ENCODE measurements at regions not wholly inside any gene's neighbourhood (a gene's known extent, or its start where the extent isn't known, plus 50 kb on each side); places are given as distances from the start of the nearest gene placed in this dataset.
"Not testable (repeated sequence)": the region's sequence is repeated elsewhere in the genome, so short reads cannot be mapped to it uniquely, and the experiment has no call there.

GRCh38 chr5:97560599-97560993 is 377.5 kb upstream of the RIOK2 start:
- H3K36me3 Mint-ChIP-seq (ENCODE audit: low read depth) = no peaks in the 10 kb centered on the region
- no peaks in the 10 kb centered on the region for H3K9me3 Mint-ChIP-seq (ENCODE audit: low read depth)
- ATAC-seq = no peak
- H3K4me1 Mint-ChIP-seq = no peaks in the 10 kb centered on the region
- DNase-seq = no peak
- intact Hi-C loops (cut with DNase I, micrococcal nuclease) = no loop called here
- POLR2A ChIA-PET = no interaction called here
- no peak overlapping the region for H3K4me3 Mint-ChIP-seq
- H3K27me3 Mint-ChIP-seq = peaks cover 5% of the 10 kb centered on the region
- CTCF ChIA-PET = interaction anchor here (0.7 to 1.4 kb wide), 2 partner anchors 27 to 63 kb away, joined by 4 to 5 read pairs; no protein-coding TSS in a partner anchor
- no peak overlapping the region for H3K27ac Mint-ChIP-seq

GRCh38 chr5:97563050-97563657 is 380.1 kb upstream of the RIOK2 start:
- Mint-ChIP-seq H3K36me3 (ENCODE audit: low read depth) (no peaks in the 10 kb centered on the region), H3K4me3 (no peak overlapping the region), H3K9me3 (ENCODE audit: low read depth) (peaks cover 4% of the 10 kb centered on the region), H3K4me1 (no peaks in the 10 kb centered on the region), H3K27me3 (peaks cover 5% of the 10 kb centered on the region), H3K27ac (no peak overlapping the region)
- ATAC-seq (no peak), DNase-seq (no peak)
- ChIA-PET POLR2A (no interaction called here), CTCF (interaction anchor here (0.8 kb wide), 1 partner anchor 16 kb away, joined by 3 read pairs; no protein-coding TSS in a partner anchor)
- intact Hi-C loops (cut with DNase I, micrococcal nuclease) = no loop called here

DNA sequence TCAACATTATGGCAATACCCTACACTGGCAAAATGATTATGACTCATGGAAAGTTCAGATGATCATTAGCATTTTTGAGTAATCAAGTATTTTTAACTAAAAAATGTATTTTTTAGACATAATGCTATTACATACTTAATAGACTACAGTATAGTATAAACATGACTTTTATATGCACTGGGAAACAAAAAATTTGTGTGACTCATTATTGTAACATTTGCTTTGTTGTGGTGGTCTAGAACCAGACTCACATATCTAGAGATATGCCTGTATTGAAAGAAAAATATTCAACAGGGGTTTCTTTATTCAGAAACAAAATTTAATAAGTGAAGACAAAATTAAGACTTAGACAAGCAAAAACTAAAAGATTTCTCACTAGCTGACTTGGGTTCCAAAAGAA is 385.3 kb upstream of the RIOK2 start:
- H3K4me1 Mint-ChIP-seq = no peaks in the 10 kb centered on the region
- intact Hi-C loops (cut with DNase I, micrococcal nuclease) = no loop called here
- peaks cover 17% of the 10 kb centered on the region for H3K9me3 Mint-ChIP-seq (ENCODE audit: low read depth)
- no peak for ATAC-seq
- no peaks in the 10 kb centered on the region for H3K36me3 Mint-ChIP-seq (ENCODE audit: low read depth)
- no peak overlapping the region for H3K4me3 Mint-ChIP-seq
- no peaks in the 10 kb centered on the region for H3K27me3 Mint-ChIP-seq
- DNase-seq = no peak
- H3K27ac Mint-ChIP-seq = no peak overlapping the region
- CTCF ChIA-PET = no interaction called here
- POLR2A ChIA-PET = no interaction called here

GRCh38 chr5:97570242-97570641 is 387.2 kb upstream of the RIOK2 start:
- POLR2A ChIA-PET = no interaction called here

DNA sequence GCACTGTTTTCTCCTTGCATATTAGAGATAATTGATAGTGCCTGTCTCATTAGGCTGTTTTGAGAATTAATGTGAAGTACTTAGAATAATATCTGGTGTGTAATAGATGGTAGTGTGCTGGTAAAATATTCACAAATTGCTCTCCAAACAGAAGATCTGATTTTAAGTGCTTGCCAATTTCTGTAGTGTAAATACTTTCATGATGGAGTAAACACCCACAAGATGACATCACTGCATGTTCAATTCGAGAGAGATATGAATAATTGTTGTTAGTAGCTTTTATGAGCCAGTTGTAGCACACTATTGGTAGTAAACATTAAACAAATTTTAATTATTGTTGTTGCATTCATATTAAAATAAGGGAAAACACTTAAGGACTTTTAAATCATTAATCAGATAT is 392.3 kb upstream of the RIOK2 start:
- ChIA-PET CTCF (no interaction called here), POLR2A (no interaction called here)
- DNase-seq (no peak), ATAC-seq (no peak)
- Mint-ChIP-seq H3K36me3 (ENCODE audit: low read depth) (no peaks in the 10 kb centered on the region), H3K4me1 (no peaks in the 10 kb centered on the region), H3K4me3 (no peak overlapping the region), H3K27ac (no peak overlapping the region), H3K27me3 (no peaks in the 10 kb centered on the region), H3K9me3 (ENCODE audit: low read depth) (peaks cover 7% of the 10 kb centered on the region)
- intact Hi-C loops (cut with DNase I, micrococcal nuclease) = no loop called here

More at GRCh38 chr5:97570242-97570641, 387.2 kb upstream of the RIOK2 start:
- CTCF ChIA-PET = no interaction called here
- Mint-ChIP-seq H3K27ac (no peak overlapping the region), H3K4me3 (no peak overlapping the region), H3K4me1 (no peaks in the 10 kb centered on the region), H3K36me3 (ENCODE audit: low read depth) (no peaks in the 10 kb centered on the region), H3K9me3 (ENCODE audit: low read depth) (peaks cover 17% of the 10 kb centered on the region), H3K27me3 (no peaks in the 10 kb centered on the region)
- intact Hi-C loops (cut with DNase I, micrococcal nuclease) = no loop called here
- DNase-seq = no peak
- ATAC-seq = no peak

DNA sequence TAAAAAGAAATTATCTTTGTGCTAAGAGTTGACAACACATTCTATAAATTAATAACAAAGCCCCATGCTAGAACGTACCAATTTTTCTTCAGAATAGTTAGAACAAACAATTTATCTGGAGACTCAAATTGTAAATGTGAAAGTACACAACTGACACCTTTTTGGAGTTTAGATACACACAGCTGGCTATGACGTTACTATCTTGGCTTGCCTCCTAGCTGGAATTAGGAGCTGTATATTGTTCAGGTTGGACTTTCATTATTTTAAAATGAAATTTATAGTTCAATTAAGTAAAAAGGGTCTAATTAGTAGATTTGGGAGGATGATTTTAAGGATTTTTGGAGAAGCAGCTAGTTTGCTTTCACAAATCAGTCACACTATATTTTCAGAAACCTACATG is 393.9 kb upstream of the RIOK2 start:
- Mint-ChIP-seq H3K36me3 (ENCODE audit: low read depth) (no peaks in the 10 kb centered on the region), H3K9me3 (ENCODE audit: low read depth) (no peaks in the 10 kb centered on the region), H3K27me3 (no peaks in the 10 kb centered on the region), H3K4me3 (no peak overlapping the region), H3K27ac (no peak overlapping the region), H3K4me1 (no peaks in the 10 kb centered on the region)
- intact Hi-C loops (cut with DNase I, micrococcal nuclease) = no loop called here
- DNase-seq (no peak), ATAC-seq (no peak)
- POLR2A ChIA-PET = no interaction called here
- CTCF ChIA-PET = no interaction called here

DNA sequence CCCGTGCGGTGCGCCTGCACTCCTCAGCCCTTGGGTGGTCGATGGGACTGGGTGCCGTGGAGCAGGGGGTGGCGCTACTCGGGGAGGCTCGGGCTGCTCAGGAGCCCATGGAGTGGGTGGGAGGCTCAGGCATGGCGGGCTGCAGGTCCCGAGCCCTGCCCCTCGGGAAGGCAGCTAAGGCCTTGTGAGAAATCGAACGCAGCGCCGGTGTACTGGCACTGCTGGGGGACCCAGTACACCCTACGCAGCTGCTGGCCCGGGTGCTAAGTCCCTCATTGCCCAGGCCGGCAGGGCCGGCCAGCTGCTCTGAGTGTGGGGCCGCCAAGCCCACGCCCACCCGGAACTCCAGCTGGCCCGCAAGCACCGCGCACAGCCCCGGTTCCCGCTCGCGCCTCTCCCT is 396.9 kb upstream of the RIOK2 start:
- H3K36me3 Mint-ChIP-seq (ENCODE audit: low read depth); H3K4me1 Mint-ChIP-seq; ATAC-seq; H3K27ac Mint-ChIP-seq; H3K4me3 Mint-ChIP-seq; H3K9me3 Mint-ChIP-seq (ENCODE audit: low read depth); H3K27me3 Mint-ChIP-seq; CTCF ChIA-PET; intact Hi-C loops (cut with DNase I, micrococcal nuclease); POLR2A ChIA-PET; DNase-seq: not testable (repeated sequence)

DNA sequence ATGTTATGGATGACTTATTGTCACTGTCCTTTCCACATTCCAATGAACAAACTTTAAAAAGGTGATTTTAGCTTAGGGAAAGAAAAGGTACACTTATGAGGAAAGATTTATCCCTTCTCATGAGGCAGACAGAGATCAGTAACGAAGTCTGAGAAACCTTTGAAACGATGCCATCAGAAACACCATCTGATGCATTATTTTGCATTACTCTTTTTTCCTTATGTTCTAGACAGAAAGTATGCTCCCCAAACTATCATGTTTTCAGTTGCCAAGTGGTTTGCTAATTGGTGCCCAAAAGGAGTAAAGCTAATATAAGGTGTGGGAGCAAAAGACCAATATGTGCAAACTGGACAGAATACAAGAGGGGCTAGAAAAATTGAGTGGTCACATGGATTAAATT is 397.7 kb upstream of the RIOK2 start:
- Mint-ChIP-seq H3K4me3 (no peak overlapping the region), H3K27ac (no peak overlapping the region), H3K4me1 (no peaks in the 10 kb centered on the region), H3K36me3 (ENCODE audit: low read depth) (no peaks in the 10 kb centered on the region), H3K27me3 (no peaks in the 10 kb centered on the region), H3K9me3 (ENCODE audit: low read depth) (no peaks in the 10 kb centered on the region)
- ChIA-PET POLR2A (no interaction called here), CTCF (no interaction called here)
- intact Hi-C loops (cut with DNase I, micrococcal nuclease) = no loop called here
- no peak for DNase-seq
- no peak for ATAC-seq

DNA sequence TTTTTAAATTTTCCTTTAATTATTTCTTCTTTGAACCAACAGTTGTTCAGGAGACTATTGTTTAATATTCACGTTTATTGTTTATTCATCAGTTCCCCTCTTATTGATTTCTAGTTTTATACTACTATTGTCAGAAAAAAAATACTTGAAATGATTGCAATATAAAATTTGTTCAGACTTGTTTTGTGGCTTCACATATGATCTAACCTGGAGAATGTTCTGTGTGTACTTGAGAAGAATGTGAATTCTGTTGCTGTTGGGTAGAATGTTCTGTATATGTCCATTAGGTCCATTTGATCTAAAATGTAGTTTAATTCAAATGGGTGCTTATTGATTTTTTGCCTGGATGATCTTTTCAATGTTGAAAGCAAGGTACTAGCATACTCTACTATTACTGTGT is 408.7 kb upstream of the RIOK2 start:
- intact Hi-C loops (cut with DNase I, micrococcal nuclease) = no loop called here
- Mint-ChIP-seq H3K36me3 (ENCODE audit: low read depth) (no peaks in the 10 kb centered on the region), H3K9me3 (ENCODE audit: low read depth) (peaks cover 9% of the 10 kb centered on the region), H3K27me3 (no peaks in the 10 kb centered on the region), H3K4me3 (no peak overlapping the region), H3K4me1 (no peaks in the 10 kb centered on the region), H3K27ac (no peak overlapping the region)
- ATAC-seq (no peak), DNase-seq (no peak)
- POLR2A ChIA-PET = no interaction called here
- CTCF ChIA-PET = no interaction called here

DNA sequence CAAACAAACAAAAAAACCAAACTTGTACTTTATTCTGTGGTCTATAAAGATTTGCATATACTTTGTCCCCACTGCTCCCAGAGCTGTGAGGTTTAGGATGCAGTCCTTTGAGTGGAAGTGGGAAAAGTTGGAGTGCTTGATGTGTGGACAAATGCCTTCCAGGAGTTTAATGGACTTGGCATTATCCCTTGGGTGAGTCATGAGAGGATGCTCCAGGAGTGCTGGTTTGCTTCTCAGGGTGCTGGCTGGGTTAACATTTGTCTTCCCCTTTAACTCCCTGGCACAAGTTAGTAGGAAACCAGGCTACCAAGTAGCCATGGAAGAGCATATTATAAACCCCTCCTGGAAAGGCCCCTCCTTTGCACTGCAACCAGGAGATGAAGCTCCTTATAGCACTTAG is 417.4 kb upstream of the RIOK2 start:
- CTCF ChIA-PET = no interaction called here

DNA sequence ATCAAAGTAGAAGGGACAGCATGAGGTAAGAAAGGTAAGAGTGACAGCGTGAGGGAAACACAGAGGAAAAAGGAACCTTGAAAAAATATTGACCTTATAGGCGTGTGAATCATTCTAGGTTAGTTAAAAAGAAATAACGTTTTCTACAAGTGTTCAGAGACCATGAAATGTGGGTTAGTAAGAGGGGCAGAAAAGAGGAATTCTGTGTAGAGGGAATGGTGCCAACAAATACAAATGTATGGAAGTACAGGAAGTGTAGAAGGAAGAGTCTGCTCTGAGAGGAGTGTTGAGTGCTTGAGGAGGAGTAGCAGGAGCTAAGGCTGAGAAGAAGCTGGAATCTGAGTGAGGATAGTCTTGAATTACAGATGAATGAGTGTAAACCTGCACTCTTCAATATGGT is 418.6 kb upstream of the RIOK2 start:
- POLR2A ChIA-PET = no interaction called here

More for the DNA sequence above, 417.4 kb upstream of the RIOK2 start:
- POLR2A ChIA-PET = no interaction called here
- DNase-seq = no peak
- no peaks in the 10 kb centered on the region for H3K36me3 Mint-ChIP-seq (ENCODE audit: low read depth)
- H3K4me3 Mint-ChIP-seq = no peak overlapping the region
- no peaks in the 10 kb centered on the region for H3K4me1 Mint-ChIP-seq
- intact Hi-C loops (cut with DNase I, micrococcal nuclease) = no loop called here
- H3K9me3 Mint-ChIP-seq (ENCODE audit: low read depth) = peaks cover 24% of the 10 kb centered on the region
- no peaks in the 10 kb centered on the region for H3K27me3 Mint-ChIP-seq
- ATAC-seq = no peak
- H3K27ac Mint-ChIP-seq = no peak overlapping the region

DNA sequence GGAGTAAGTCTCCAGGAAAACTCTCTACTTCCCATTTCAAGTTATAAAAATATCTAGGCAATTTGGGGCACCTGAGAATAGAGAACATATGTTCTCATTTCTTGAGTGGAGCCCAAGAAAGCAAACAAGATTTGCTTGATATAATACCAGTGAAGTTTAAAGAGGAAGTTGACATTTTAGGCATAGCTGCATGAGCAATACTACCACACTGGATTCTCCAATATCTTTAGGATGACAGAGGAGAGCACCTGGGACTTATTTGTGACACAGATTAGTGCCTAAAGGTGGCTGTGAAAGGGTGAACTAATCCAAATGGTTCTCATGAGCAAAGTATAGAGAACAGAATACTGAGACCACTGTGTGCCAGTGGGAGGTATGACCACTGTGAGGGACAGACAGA is 423.5 kb upstream of the RIOK2 start:
- intact Hi-C loops (cut with DNase I, micrococcal nuclease) = no loop called here
- DNase-seq = no peak
- no peak overlapping the region for H3K4me3 Mint-ChIP-seq
- peaks cover 2% of the 10 kb centered on the region for H3K9me3 Mint-ChIP-seq (ENCODE audit: low read depth)
- ChIA-PET POLR2A (no interaction called here), CTCF (no interaction called here)
- no peak for ATAC-seq
- H3K27me3 Mint-ChIP-seq = no peaks in the 10 kb centered on the region
- no peaks in the 10 kb centered on the region for H3K36me3 Mint-ChIP-seq (ENCODE audit: low read depth)
- no peaks in the 10 kb centered on the region for H3K4me1 Mint-ChIP-seq
- H3K27ac Mint-ChIP-seq = no peak overlapping the region

More for the DNA sequence above, 418.6 kb upstream of the RIOK2 start:
- CTCF ChIA-PET = no interaction called here
- no peak for ATAC-seq
- intact Hi-C loops (cut with DNase I, micrococcal nuclease) = no loop called here
- Mint-ChIP-seq H3K4me3 (no peak overlapping the region), H3K4me1 (no peaks in the 10 kb centered on the region), H3K36me3 (ENCODE audit: low read depth) (no peaks in the 10 kb centered on the region), H3K27me3 (no peaks in the 10 kb centered on the region), H3K9me3 (ENCODE audit: low read depth) (peaks cover 14% of the 10 kb centered on the region), H3K27ac (no peak overlapping the region)
- DNase-seq = no peak

- DNase-seq (no peak), ATAC-seq (no peak)
- ChIA-PET POLR2A (no interaction called here), CTCF (interaction anchor here (1.1 kb wide), 1 partner anchor 14 kb away, joined by 3 read pairs; no protein-coding TSS in a partner anchor)
- no peak overlapping the region for H3K4me3 Mint-ChIP-seq
- H3K27me3 Mint-ChIP-seq = no peaks in the 10 kb centered on the region
- H3K4me1 Mint-ChIP-seq = no peaks in the 10 kb centered on the region
- H3K36me3 Mint-ChIP-seq (ENCODE audit: low read depth) = no peaks in the 10 kb centered on the region
- no peaks in the 10 kb centered on the region for H3K9me3 Mint-ChIP-seq (ENCODE audit: low read depth)
- intact Hi-C loops (cut with DNase I, micrococcal nuclease) = no loop called here
- H3K27ac Mint-ChIP-seq = no peak overlapping the region
Observed at GRCh38 chr5:97608501-97608900, 425.5 kb upstream of the RIOK2 start.
